ENCODE measurements at regions not wholly inside any gene's neighbourhood (a gene's known extent, or its start where the extent isn't known, plus 50 kb on each side); places are given as distances from the start of the nearest gene placed in this dataset.

DNA sequence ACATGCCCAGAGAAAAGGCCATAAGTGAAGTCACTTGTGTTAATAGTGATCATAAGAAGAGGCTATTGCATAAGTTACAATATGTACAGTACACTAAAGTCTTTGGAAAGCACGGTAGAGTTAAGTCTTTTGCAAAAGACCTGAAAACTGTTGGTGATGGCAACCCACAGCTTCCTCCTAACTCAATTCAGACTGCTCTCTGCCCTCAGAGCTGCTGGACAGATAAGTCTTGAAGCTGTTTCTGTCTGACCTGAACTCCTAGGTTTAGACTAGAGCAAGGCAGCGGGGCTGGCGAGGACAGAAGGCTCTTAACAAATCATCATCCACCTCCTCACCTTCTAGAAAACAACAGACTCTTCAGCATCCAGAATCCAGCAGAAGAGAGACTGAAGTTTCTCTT, 125.4 kb downstream of the CD24 start:
- intact Hi-C loops (cut with DNase I; ENCODE audit: low total_unique reads), result no loop called here
- WGBS, 2 donors, result 91 to 93% methylated on average over 3 of the region's 3 CpGs
- Histone ChIP-seq H3K4me3 (no peak overlapping the region), H3K27me3 (no peaks in the 10 kb centered on the region), H3K9me3 (no peaks in the 10 kb centered on the region), H3K4me1 (no peaks in the 10 kb centered on the region), H3K36me3 (ENCODE audit: low read depth, missing control alignments) (no peaks in the 10 kb centered on the region), H3K27ac (no peak overlapping the region)
- no peak for DNase-seq
- TF ChIP-seq, protein P1, sequence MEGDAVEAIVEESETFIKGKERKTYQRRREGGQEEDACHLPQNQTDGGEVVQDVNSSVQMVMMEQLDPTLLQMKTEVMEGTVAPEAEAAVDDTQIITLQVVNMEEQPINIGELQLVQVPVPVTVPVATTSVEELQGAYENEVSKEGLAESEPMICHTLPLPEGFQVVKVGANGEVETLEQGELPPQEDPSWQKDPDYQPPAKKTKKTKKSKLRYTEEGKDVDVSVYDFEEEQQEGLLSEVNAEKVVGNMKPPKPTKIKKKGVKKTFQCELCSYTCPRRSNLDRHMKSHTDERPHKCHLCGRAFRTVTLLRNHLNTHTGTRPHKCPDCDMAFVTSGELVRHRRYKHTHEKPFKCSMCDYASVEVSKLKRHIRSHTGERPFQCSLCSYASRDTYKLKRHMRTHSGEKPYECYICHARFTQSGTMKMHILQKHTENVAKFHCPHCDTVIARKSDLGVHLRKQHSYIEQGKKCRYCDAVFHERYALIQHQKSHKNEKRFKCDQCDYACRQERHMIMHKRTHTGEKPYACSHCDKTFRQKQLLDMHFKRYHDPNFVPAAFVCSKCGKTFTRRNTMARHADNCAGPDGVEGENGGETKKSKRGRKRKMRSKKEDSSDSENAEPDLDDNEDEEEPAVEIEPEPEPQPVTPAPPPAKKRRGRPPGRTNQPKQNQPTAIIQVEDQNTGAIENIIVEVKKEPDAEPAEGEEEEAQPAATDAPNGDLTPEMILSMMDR (IDR thresholded peaks at IDR 0.05), result no peak
- TF ChIP-seq POLR2A (IDR thresholded peaks at IDR 0.05), result no peak

DNA sequence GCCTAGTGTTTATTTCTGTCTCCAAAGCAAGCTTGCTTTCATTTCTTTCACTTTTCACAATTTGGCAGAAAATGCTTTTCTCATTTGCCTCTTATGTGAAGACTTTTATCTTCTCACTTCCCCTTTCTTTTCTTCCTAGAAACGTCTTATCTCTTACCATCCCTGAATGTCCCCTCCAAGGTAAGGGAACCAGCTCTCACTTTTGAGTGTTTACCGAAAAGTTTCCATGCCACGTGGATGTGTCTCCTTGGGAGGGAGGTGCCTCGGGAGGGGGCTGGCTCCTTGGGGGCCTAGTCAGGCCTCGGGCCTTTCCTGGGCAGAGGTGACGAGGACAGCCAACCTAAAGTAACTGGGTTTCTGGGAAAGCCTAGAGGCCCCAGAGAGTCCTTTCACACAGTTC, 127.4 kb downstream of the CD24 start:
- DNase-seq, result no peak
- Histone ChIP-seq H3K9me3 (no peaks in the 10 kb centered on the region), H3K36me3 (ENCODE audit: low read depth, missing control alignments) (no peaks in the 10 kb centered on the region), H3K27ac (no peak overlapping the region), H3K4me3 (no peak overlapping the region), H3K27me3 (no peaks in the 10 kb centered on the region), H3K4me1 (no peaks in the 10 kb centered on the region)
- TF ChIP-seq, protein P1 (IDR thresholded peaks at IDR 0.05), result no peak
- TF ChIP-seq POLR2A (IDR thresholded peaks at IDR 0.05), result no peak
- 68 to 86% methylated on average over 6 of the region's 6 CpGs for WGBS, 2 donors
- intact Hi-C loops (cut with DNase I; ENCODE audit: low total_unique reads), result no loop called here

DNA sequence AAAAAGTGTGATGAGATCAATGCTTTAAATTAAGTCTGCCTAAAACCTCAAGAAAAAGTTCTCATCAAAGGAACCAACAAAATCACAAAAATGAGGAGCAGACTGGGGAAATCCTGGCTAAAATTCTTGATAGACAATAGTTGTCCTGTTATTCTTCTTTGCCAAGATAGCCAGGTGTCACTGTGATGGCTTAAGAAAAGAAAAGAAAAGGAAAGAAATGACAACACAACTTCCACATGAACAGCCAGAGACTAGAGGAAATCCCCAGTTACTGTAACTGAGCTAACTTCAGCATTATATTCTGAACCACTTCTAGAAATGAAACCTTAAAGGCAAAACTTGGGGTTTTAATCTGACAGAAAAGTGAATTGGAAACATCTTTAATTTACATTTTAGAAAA, 129.6 kb downstream of the CD24 start:
- no peaks in the 10 kb centered on the region for H3K9me3 ChIP-seq
- no peaks in the 10 kb centered on the region for H3K27me3 ChIP-seq
- no peak overlapping the region for H3K4me3 ChIP-seq
- no peak for DNase-seq
- no peak overlapping the region for H3K27ac ChIP-seq
- TF ChIP-seq POLR2A (IDR thresholded peaks at IDR 0.05), result no peak
- TF ChIP-seq, protein P1 (IDR thresholded peaks at IDR 0.05), result no peak
- intact Hi-C loops (cut with DNase I; ENCODE audit: low total_unique reads), result no loop called here
- H3K36me3 ChIP-seq (ENCODE audit: low read depth, missing control alignments), result no peaks in the 10 kb centered on the region
- H3K4me1 ChIP-seq, result no peaks in the 10 kb centered on the region

DNA sequence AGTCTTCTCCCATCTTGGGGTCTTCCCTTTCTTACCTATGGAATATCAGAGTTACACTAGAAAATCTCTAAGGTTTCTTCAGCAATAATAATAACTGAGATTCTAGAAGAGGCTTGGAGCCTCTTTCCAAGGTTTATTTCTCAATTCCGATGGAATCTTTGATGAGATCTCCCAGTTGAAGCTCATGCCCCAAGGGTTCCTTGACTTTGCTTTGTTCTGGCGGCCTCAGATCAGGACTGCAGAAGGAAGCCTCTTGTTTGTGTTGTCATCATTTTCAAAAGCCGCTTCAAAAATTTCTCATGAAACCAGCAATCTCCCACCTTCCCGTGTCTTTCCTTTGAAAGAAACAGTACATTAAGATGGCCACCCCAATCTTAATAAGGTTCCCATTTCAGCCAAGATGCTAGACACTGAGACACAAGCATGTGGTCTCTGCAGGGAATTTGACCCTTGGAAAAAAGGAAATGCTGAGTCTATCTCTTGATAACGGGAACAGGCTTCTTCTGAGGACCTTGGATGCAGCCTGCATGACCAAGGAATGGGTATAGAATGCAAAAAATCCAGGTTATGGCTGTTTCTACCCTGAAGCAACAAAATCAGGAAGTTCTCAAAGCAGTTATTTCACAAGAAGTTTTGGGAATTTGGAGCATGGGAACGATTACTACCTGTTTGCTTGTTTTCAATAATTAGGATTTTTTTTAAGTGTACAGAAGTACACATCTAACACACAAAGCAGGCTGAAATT, 141.6 kb downstream of the CD24 start:
- H3K27ac ChIP-seq, result no peak overlapping the region
- no peaks in the 10 kb centered on the region for H3K9me3 ChIP-seq
- TF ChIP-seq, protein P1 (IDR thresholded peaks at IDR 0.05), result no peak
- no peak for TF ChIP-seq POLR2A (IDR thresholded peaks at IDR 0.05)
- no peaks in the 10 kb centered on the region for H3K36me3 ChIP-seq (ENCODE audit: low read depth, missing control alignments)
- no peaks in the 10 kb centered on the region for H3K27me3 ChIP-seq
- H3K4me1 ChIP-seq, result no peaks in the 10 kb centered on the region
- no peak for DNase-seq
- 75 to 86% methylated on average over 6 of the region's 6 CpGs for WGBS, 2 donors
- H3K4me3 ChIP-seq, result no peak overlapping the region
- intact Hi-C loops (cut with DNase I; ENCODE audit: low total_unique reads), result no loop called here

DNA sequence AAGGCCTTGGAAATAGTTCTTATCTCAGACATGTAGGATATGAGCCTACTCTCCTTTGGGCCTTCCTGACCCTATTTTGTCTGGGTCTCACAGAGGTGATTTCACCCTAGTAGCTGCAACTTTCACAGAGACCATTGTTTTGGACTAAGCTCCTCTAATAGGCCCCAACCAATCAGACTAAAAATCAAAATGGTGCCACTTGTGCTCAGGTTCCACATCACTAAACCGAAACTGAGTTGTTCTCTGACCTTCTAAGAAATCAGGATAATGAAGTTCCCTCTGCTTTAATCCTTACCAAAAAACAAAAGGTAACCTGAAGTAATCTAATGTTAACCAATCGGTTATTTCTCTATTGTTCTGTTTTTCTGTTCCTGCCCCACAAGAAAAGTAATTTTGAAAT, 143.6 kb downstream of the CD24 start:
- Histone ChIP-seq H3K36me3 (ENCODE audit: low read depth, missing control alignments) (no peaks in the 10 kb centered on the region), H3K9me3 (no peaks in the 10 kb centered on the region), H3K27ac (no peak overlapping the region), H3K27me3 (no peaks in the 10 kb centered on the region), H3K4me1 (no peaks in the 10 kb centered on the region), H3K4me3 (no peak overlapping the region)
- intact Hi-C loops (cut with DNase I; ENCODE audit: low total_unique reads), result no loop called here
- no peak for DNase-seq
- WGBS, 2 donors, result 85 to 88% methylated on average over 2 of the region's 2 CpGs
- TF ChIP-seq, protein P1 (IDR thresholded peaks at IDR 0.05), result no peak
- TF ChIP-seq POLR2A (IDR thresholded peaks at IDR 0.05), result no peak

Data from testis (tissue), 2 donors.